ENCODE measurements at regions not wholly inside any gene's neighbourhood (a gene's known extent, or its start where the extent isn't known, plus 50 kb on each side); places are given as distances from the start of the nearest gene placed in this dataset.
A peak's percentile ranks its signal among the peaks of the same experiment; 100 is the strongest.

- DNase-seq: no peak
Observed at GRCh38 chr3:16810593-16811367, 74.0 kb upstream of the PLCL2 start.

DNA sequence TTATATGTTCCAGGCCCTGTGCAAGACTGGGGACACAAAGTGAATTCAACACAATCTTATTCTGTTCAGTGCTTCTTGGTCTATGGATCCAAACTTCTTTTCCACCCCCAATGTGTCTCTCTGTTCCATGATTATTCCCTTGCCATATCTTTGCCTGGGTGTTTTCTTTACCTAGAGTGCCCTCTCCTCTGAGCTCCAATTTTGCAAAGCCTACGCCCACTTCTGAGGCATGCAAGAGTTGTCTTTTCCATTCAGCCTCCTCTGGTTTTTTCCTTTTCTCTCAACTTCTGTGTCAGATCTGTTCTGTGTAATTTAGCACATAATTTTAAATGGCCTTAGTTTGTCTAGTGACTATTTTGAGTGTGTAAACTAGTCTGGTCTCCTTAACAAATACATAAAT lies 72.8 kb upstream of the PLCL2 start:
- no peak for DNase-seq

GRCh38 chr3:16813336-16813735 lies 71.4 kb upstream of the PLCL2 start:
- no peak for DNase-seq

DNA sequence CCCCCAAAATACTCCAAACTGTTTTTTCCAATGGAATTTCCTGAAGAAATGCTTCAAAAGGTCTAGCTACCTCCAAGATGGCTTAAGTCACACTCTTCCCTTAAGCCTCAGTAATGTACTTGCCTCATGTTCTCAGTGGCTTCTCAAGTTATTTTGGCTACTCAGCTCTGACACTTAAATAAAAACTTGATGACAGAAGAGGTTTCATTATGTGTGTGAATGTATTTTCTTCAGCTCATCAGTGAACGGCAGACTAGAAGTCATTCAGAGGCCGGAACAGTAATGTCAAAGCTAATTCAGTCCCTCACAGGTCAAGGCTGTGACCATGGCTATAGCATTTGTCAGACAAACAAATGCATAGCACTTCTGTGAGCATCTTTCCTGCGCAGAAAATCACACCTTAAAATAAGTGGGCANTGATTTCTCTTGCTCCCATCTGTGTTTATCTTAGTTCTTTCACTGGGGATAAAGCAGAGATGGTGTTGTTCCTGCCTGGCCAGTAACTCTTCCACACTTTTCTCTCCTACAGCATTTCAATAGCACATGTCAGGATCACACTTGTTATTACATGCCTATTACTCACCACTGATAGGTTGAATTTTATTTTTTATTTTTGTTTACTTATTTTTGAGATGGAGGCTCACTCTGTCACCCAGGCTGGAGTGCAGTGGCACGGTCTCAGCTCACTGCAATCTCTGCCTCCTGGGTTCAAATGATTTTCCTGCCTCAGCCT lies 68.5 kb upstream of the PLCL2 start:
- no peak for DNase-seq

DNA sequence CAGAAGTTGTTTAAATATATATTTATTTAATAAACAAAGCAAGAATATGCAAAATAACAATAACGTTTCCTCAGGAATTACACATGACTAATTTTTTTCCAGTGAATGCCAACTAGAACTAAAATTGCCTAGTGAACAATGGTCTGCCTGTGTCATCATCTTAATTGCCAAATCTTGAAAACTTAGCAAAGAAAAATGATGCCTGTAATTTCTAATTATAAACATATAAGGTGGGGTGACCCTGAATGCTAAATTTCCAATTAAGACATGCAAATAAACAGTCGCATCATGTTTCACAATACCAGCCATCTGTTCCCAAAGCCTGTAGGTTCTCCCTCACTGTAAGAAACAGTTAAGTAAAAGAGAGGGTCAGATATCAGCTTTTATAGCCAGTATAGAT lies 67.6 kb upstream of the PLCL2 start:
- no peak for DNase-seq

DNA sequence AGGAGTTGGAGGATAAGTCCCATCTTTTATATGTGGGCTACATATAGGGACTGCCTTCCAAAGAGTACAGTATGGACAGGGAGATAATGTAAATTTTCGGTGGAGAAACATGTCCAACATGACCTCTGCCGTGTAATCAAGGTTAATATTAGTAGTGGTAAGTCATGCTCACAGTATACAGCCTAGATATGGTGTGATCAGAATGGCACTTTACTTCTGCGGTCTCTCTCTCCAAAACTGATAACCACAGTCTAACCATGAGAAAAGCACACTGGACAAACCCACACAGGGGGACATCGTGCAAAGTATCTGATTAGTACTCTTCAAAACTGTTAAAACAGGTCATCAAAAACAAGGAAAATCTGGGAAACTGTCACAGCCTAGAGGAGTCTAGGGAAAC lies 66.6 kb upstream of the PLCL2 start:
- DNase-seq: no peak

GRCh38 chr3:16818945-16819344 lies 65.8 kb upstream of the PLCL2 start:
- DNase-seq: no peak

DNA sequence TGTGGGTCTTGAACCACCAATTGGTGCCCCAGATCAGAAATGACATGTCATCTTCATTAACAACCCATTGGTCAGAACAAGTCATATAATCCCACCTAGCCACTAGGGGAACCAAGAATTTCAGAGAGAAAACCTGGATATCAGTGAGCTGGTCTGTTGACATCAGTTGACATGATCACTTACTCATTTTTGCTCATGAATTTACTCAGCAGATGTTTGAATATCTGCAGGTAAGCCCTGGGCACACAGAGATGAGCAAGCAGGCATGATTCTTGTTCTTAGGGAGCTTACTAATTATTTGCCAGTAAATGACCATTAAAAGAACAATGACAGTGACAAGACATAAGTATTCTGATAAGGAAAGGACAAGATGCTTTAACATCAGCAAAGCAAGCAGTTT lies 64.3 kb upstream of the PLCL2 start:
- DNase-seq: no peak

DNA sequence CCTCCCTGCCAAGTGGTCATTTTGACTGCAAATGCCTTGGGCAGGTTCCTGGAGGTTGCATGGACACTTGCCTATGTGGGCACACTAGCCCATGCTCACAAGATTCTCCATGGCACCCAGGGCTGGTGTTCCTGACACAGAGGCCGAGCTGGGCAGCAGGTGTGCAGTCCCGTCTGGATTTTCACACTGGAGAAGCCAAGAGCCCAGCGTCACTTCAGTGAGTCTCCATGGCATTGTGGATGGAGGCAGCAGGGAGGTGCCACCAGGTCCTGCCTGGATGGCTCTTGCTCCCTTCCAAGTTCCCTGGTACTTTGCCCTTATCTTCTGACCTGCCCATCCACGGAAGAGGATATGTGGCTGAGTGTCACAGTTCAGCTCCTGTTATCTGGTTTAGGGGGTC lies 63.7 kb upstream of the PLCL2 start:
- DNase-seq: no peak

- DNase-seq: no peak
Observed at GRCh38 chr3:16824081-16824696, 60.6 kb upstream of the PLCL2 start.

DNA sequence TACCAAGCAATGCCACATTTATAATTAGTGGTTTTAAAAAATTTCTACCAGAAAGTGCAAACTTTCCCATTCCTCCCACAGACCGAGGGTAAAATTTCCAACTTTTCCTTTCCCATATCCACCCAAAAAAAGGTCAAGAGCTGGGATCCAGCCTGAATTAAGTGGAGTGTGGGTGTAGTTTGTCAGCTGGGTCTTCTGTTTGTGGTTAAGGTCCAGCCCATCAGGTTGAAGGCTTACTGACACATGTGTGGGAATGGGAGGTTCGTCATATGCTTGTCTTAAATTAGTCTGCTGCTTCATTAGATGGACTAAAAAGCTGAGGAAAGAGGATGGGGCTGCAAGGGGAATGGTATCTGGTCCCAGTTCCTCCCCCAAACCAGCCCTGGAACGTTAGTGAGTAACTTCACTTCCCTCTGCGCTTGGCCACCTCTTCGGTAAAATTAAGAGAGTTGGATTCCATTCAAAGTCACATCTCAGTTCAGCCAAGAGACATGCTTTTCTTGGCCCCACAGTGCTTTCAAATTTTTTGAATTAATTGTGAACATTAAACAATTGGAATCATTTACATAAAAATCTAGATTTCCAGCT lies 59.0 kb upstream of the PLCL2 start:
- DNase-seq: no peak

- DNase-seq: peak; percentile 68
Observed at GRCh38 chr3:16828815-16829214, 55.9 kb upstream of the PLCL2 start.

GRCh38 chr3:16831846-16832245 lies 52.9 kb upstream of the PLCL2 start:
- DNase-seq: no peak

DNA sequence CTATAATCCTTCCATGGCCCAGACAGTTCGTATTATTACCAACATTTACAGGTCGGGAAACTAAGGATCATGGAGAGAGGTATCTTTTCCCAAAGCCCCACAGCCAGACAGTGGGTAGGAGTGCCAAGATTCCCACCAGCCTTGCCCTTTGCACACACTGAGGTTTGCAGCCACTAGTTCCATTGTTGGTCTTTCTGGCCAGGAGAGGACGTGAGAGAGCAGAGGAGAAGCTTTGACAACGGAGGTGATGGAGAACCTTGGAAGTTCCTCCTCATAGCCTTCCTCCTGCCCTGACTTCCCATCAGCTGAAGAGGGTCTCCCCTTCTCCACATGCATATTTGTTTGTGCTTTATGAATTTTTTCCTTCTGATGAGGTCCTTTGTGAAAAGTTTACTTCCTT lies 50.5 kb upstream of the PLCL2 start:
- no peak for DNase-seq

- DNase-seq: no peak
Observed at GRCh38 chr3:16834753-16835152, 50.0 kb upstream of the PLCL2 start.

Measured in inflammatory macrophage treated with lipopolysaccharide for 4 hours (primary cell).